WERI-Rb-1 (cell line): ENCODE measurements at regions not wholly inside any gene's neighbourhood (a gene's known extent, or its start where the extent isn't known, plus 50 kb on each side); places are given as distances from the start of the nearest gene placed in this dataset.
"Not testable (repeated sequence)": the region's sequence is repeated elsewhere in the genome, so short reads cannot be mapped to it uniquely, and the experiment has no call there.

ENCODE experiments used
- DNase-seq: peaks from one replicate; pipeline ENCODE4 v3.0.0-alpha.2; 2020
- H3K27ac ChIP-seq: fragments of 250-450 bp; sonication (Bioruptor Pico); 2 replicates; pipeline ENCODE4 v1.5.1; 2020; ENCODE audit warnings: mild to moderate bottlenecking, moderate library complexity
- H3K27me3 ChIP-seq: fragments of 250-450 bp; sonication (Bioruptor Pico); 2 replicates; pipeline ENCODE4 v1.5.1; 2021; ENCODE audit warnings: mild to moderate bottlenecking, low read depth, moderate library complexity; ENCODE audit not compliant: insufficient read depth, severe bottlenecking
- H3K36me3 ChIP-seq: fragments of 250-450 bp; sonication (Bioruptor Pico); 2 replicates; pipeline ENCODE4 v1.5.1; 2020; ENCODE audit warnings: mild to moderate bottlenecking, moderate library complexity
- H3K4me3 ChIP-seq: 2 replicates; pipeline ENCODE4 v1.5.1; 2011; ENCODE audit warnings: low read depth, mild to moderate bottlenecking, control low read depth, low read length
- H3K9me3 ChIP-seq: fragments of 250-450 bp; sonication (Bioruptor Pico); 2 replicates; pipeline ENCODE4 v1.5.1; 2021; ENCODE audit warnings: mild to moderate bottlenecking, moderate library complexity; ENCODE audit not compliant: severe bottlenecking
- CTCF ChIP-seq: IDR thresholded peaks from 2 replicates; pipeline ENCODE4 v1.5.1; 2011; ENCODE audit warnings: low read depth, mild to moderate bottlenecking, control low read depth, inconsistent platforms, low read length

DNA sequence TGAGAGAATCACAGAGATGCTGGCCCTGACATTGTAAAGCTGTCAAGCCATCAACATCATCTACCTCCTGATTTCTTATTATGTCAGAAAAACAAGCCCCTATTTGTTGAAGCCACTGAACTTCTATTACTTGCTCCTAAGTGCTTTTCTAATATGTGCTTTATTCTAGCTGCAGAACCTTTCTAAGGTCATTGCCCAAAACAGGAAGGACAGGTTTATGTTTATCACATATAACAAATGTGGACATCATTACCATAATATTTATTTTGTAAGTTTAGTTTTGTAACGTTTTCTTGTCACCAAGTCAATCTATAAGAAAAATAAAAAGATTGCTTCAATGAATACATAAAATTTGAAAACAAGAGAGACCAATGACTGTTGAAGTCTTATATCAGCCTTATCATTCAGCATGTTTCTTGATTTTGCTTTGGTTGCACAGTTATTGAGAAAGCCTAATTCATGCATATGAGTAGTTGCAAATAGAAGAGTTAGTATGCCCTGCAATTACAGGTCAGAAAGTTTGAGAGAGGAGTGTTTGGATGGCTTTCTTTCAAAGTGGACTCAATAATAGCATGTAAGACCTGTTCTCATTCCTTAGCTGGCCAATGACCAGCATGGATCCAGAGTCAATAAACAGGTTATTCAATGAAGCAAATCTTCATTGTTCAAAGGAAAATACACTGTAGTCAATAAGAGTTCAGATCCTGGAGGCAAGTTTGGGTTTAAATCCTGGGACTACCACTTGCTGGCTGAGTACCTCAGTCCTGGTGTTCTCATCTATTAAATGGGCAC, 84.1 kb downstream of the MAB21L3 start:
- peaks cover 2% of the 10 kb centered on the region for H3K9me3 ChIP-seq
- H3K4me3 ChIP-seq, result no peak overlapping the region
- no peaks in the 10 kb centered on the region for H3K27me3 ChIP-seq
- H3K27ac ChIP-seq, result no peak overlapping the region
- DNase-seq, result no peak
- H3K36me3 ChIP-seq, result no peaks in the 10 kb centered on the region
- no peak for TF ChIP-seq CTCF

DNA sequence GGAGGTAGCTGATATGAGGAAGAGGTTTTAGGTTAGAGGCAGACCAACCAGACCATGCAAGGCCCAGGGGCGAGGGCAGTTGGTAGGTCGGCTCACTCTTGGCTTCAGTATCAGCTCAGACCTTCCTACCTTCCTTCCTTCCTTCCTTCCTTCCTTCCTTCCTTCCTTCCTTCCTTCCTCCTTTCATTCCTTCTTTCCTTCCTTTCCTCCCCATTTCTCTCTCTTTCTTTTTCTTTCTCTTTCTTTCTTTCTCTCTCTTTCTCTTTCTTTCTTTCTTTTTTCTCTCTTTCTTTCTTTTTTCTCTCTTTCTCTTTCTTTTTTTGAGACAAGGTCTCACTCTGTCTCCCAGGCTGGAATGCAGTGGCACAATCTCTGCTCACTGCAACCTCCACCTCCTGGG, 89.1 kb downstream of the MAB21L3 start:
- H3K27ac ChIP-seq, H3K9me3 ChIP-seq, H3K36me3 ChIP-seq, DNase-seq, H3K4me3 ChIP-seq, H3K27me3 ChIP-seq: not testable (repeated sequence)

GRCh38 chr1:116201911-116202310, 90.7 kb downstream of the MAB21L3 start:
- H3K4me3 ChIP-seq, result no peak overlapping the region
- no peak overlapping the region for H3K27ac ChIP-seq
- no peak for DNase-seq
- no peak for TF ChIP-seq CTCF
- no peaks in the 10 kb centered on the region for H3K36me3 ChIP-seq
- no peaks in the 10 kb centered on the region for H3K9me3 ChIP-seq
- no peaks in the 10 kb centered on the region for H3K27me3 ChIP-seq

DNA sequence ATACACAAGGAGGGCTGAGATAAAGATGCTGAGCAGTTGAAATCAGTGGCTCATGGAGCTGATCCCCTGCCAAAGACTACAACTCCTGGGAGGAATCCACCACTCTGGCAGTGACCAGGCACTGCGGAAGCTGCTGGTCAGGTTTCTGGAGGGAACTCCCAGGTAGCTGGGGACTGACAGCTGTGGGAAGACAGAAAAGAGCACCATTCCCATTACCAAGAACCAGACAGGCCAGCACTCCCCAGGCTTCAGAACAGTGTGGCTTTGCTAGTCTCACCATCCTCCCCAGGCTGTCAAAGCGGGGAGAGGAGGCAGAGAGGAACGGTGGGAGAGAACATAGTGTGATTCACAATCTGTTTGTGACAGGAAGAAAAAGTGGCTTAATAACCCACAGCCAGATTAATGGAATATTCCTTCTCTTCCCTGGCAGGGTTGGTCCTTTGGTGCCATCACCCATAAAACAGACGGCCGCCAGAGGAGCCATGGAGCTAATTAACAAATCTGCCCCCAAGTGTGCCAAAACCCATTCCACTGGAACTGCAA, 92.1 kb downstream of the MAB21L3 start:
- no peak for TF ChIP-seq CTCF
- no peaks in the 10 kb centered on the region for H3K9me3 ChIP-seq
- no peaks in the 10 kb centered on the region for H3K36me3 ChIP-seq
- no peak overlapping the region for H3K27ac ChIP-seq
- no peak for DNase-seq
- H3K27me3 ChIP-seq, result no peaks in the 10 kb centered on the region
- no peak overlapping the region for H3K4me3 ChIP-seq

DNA sequence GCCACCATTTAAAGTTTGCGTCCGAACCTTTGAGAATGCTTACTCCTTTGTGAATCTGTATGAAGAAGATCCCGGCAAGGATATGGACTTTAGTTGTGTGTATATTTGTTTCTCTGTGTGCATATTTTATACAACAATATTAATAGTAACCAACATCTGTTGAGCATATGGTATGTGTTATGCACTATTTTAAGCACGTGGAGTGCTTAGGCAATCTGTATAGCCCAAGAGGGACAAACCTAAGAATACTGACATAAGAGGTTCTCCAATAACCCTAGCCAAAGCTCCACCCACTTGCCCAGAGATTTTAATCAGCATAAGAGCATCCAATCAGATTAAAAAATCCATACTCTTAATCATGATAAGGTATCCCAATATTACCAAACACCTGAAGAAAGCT, 92.7 kb downstream of the MAB21L3 start:
- Histone ChIP-seq H3K27me3 (no peaks in the 10 kb centered on the region), H3K9me3 (no peaks in the 10 kb centered on the region), H3K36me3 (no peaks in the 10 kb centered on the region), H3K4me3 (no peak overlapping the region), H3K27ac (no peak overlapping the region)
- no peak for DNase-seq
- no peak for TF ChIP-seq CTCF

DNA sequence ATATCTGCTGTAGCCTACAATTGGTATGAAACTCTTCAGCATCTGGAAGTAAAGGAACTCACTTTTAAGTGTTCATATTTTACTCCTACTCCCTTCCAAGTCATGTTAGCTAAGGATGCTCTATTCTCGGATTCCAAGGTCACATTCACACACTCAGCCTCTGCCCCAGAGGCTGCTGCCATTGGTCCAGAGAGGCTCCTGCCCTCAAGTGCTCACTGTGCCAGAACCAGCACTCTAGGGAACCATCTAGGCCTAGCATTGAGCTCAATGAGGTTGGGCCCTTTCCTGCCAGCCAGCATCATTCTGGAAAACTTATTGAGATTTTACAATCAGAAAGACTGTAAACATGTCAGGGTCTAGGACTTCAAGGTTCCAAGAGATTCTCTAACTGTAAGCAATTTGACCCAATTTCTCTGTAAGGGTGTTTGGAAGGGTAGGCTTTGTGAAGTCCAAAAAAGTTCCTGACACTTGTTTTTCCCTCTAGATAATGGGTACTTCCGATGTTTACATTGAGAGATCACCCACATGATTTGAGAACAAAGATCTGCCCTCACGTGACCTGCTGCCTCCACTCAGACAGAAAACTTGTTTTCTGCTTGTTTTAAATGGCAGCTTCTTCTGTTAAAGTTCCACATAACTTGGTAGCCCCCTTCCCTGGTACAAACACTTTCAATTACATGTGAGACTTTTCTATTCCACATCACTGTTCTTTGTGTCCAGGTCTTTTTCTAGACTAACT, 94.9 kb downstream of the MAB21L3 start:
- DNase-seq, result no peak
- Histone ChIP-seq H3K9me3 (no peaks in the 10 kb centered on the region), H3K27ac (no peak overlapping the region), H3K4me3 (no peak overlapping the region), H3K27me3 (no peaks in the 10 kb centered on the region), H3K36me3 (no peaks in the 10 kb centered on the region)
- TF ChIP-seq CTCF, result no peak
